Endodermal cell (in vitro differentiated cells): ENCODE measurements at regions not wholly inside any gene's neighbourhood (a gene's known extent, or its start where the extent isn't known, plus 50 kb on each side); places are given as distances from the start of the nearest gene placed in this dataset.

Experiments used
- DNase-seq: peaks from one replicate; pipeline ENCODE4 v3.0.0-alpha.2; 2017
- H3K27ac ChIP-seq: 2 replicates; pipeline ENCODE4 v1.5.1; 2013; ENCODE audit warnings: mild to moderate bottlenecking, low read depth, low read length, moderate library complexity
- H3K27me3 ChIP-seq: 2 replicates; pipeline ENCODE4 v1.6.1; 2013; ENCODE audit warnings: mild to moderate bottlenecking, low read length, moderate library complexity; ENCODE audit not compliant: insufficient read depth, control insufficient read depth, poor library complexity, severe bottlenecking
- H3K36me3 ChIP-seq: 2 replicates; pipeline ENCODE4 v1.7.0; 2013; ENCODE audit warnings: mild to moderate bottlenecking, low read length, moderate library complexity; ENCODE audit not compliant: control insufficient read depth, insufficient read depth
- H3K4me1 ChIP-seq: one replicate; pipeline ENCODE4 v1.7.0; 2013; ENCODE audit warnings: low read length; ENCODE audit not compliant: control insufficient read depth, insufficient read depth
- H3K4me3 ChIP-seq: 2 replicates; pipeline ENCODE4 v1.5.1; 2013; ENCODE audit warnings: mild to moderate bottlenecking, low read length, moderate library complexity
- H3K9ac ChIP-seq: 2 replicates; pipeline ENCODE4 v1.6.1; 2013; ENCODE audit warnings: mild to moderate bottlenecking, low read length, moderate library complexity; ENCODE audit not compliant: poor library complexity, severe bottlenecking; ENCODE audit errors: extremely low read depth
- H3K9me3 ChIP-seq: 2 replicates; pipeline ENCODE4 v1.6.1; 2013; ENCODE audit warnings: mild to moderate bottlenecking, low read length, moderate library complexity; ENCODE audit not compliant: control insufficient read depth
- H3K27ac Mint-ChIP-seq: 2 replicates; pipeline ENCODE4 v1.8.0; 2020; ENCODE audit warnings: mixed read lengths
- H3K27me3 Mint-ChIP-seq: 2 replicates; pipeline ENCODE4 v1.8.0; 2021; ENCODE audit warnings: mild to moderate bottlenecking, mixed read lengths; ENCODE audit not compliant: insufficient read depth
- H3K36me3 Mint-ChIP-seq: 2 replicates; pipeline ENCODE4 v1.8.0; 2020; ENCODE audit warnings: low read depth, mixed read lengths
- H3K4me1 Mint-ChIP-seq: 2 replicates; pipeline ENCODE4 v1.8.0; 2020; ENCODE audit warnings: mixed read lengths
- H3K4me3 Mint-ChIP-seq: 2 replicates; pipeline ENCODE4 v1.8.0; 2020; ENCODE audit warnings: mild to moderate bottlenecking, moderate library complexity, mixed read lengths
- H3K9me3 Mint-ChIP-seq: 2 replicates; pipeline ENCODE4 v1.8.0; 2020; ENCODE audit warnings: mild to moderate bottlenecking, mixed read lengths
- CTCF ChIP-seq: fragments of 200-600 bp; sonication (generic); conservative IDR thresholded peaks from 2 replicates; pipeline ENCODE4 v1.5.0; 2021; ENCODE audit warnings: antibody characterized with exemption, mild to moderate bottlenecking
- WGBS, 2 experiments: methylation state at CpG; one replicate each; pipeline versions ENCODE4 v1.1.5 to v1.1.7; 2013; ENCODE audit warnings: missing lambda C conversion rate in 2 of 2, mixed read lengths in 1 of 2; ENCODE audit not compliant: insufficient coverage in 1 of 2, insufficient read length in 1 of 2; 5-methylcytosine and 5-hydroxymethylcytosine counted together

GRCh38 chrX:69036674-69037573 is 128.3 kb downstream of the PJA1 start:
- no peak for TF ChIP-seq CTCF
- no peaks in the 10 kb centered on the region for H3K27me3 Mint-ChIP-seq
- Histone ChIP-seq H3K27ac (no peak overlapping the region), H3K9me3 (no peaks in the 10 kb centered on the region), H3K36me3 (no peaks in the 10 kb centered on the region), H3K27me3 (no peaks in the 10 kb centered on the region), H3K9ac (no peak overlapping the region), H3K4me1 (no peaks in the 10 kb centered on the region), H3K4me3 (no peak overlapping the region)
- WGBS, 2 experiments = 74 to 80% methylated on average over 1 to 12 of the region's 14 CpGs
- H3K9me3 Mint-ChIP-seq = peaks cover 67% of the 10 kb centered on the region
- H3K4me1 Mint-ChIP-seq = no peaks in the 10 kb centered on the region
- no peaks in the 10 kb centered on the region for H3K36me3 Mint-ChIP-seq
- no peak overlapping the region for H3K4me3 Mint-ChIP-seq
- H3K27ac Mint-ChIP-seq = no peak overlapping the region
- DNase-seq = peak; percentile 41

GRCh38 chrX:69034451-69034850 is 130.8 kb downstream of the PJA1 start:
- peak; percentile 26 for DNase-seq
- peaks cover 66% of the 10 kb centered on the region for H3K9me3 Mint-ChIP-seq
- H3K27ac Mint-ChIP-seq = no peak overlapping the region
- Histone ChIP-seq H3K9ac (no peak overlapping the region), H3K4me3 (no peak overlapping the region), H3K4me1 (no peaks in the 10 kb centered on the region), H3K27ac (no peak overlapping the region), H3K27me3 (no peaks in the 10 kb centered on the region), H3K9me3 (no peaks in the 10 kb centered on the region), H3K36me3 (no peaks in the 10 kb centered on the region)
- H3K36me3 Mint-ChIP-seq = no peaks in the 10 kb centered on the region
- H3K27me3 Mint-ChIP-seq = no peaks in the 10 kb centered on the region
- H3K4me3 Mint-ChIP-seq = no peak overlapping the region
- H3K4me1 Mint-ChIP-seq = peaks cover 5% of the 10 kb centered on the region
- TF ChIP-seq CTCF = no peak
- 91 to 100% methylated on average over 1 to 6 of the region's 6 CpGs for WGBS, 2 experiments

GRCh38 chrX:69033936-69034335 is 131.3 kb downstream of the PJA1 start:
- peaks cover 64% of the 10 kb centered on the region for H3K9me3 Mint-ChIP-seq
- H3K4me3 Mint-ChIP-seq = no peak overlapping the region
- H3K27me3 Mint-ChIP-seq = no peaks in the 10 kb centered on the region
- no peak for TF ChIP-seq CTCF
- Histone ChIP-seq H3K4me1 (no peaks in the 10 kb centered on the region), H3K27me3 (no peaks in the 10 kb centered on the region), H3K9ac (no peak overlapping the region), H3K9me3 (no peaks in the 10 kb centered on the region), H3K27ac (no peak overlapping the region), H3K4me3 (no peak overlapping the region), H3K36me3 (no peaks in the 10 kb centered on the region)
- peaks cover 5% of the 10 kb centered on the region for H3K4me1 Mint-ChIP-seq
- no peak overlapping the region for H3K27ac Mint-ChIP-seq
- 95% methylated on average over 6 of the region's 6 CpGs; no CpG with 5 or more reads in 1 of the 2 experiments for WGBS, 2 experiments
- peak; percentile 58 for DNase-seq
- no peaks in the 10 kb centered on the region for H3K36me3 Mint-ChIP-seq
